Fibroblast of lung (primary cell): ENCODE measurements at regions not wholly inside any gene's neighbourhood (a gene's known extent, or its start where the extent isn't known, plus 50 kb on each side); places are given as distances from the start of the nearest gene placed in this dataset.

Source experiments
- CTCF ChIP-seq, 2 donors: IDR thresholded peaks in 1 of 2; conservative IDR thresholded peaks in 1 of 2; 1 replicate in 1 of 2; 2 replicates in 1 of 2; pipeline ENCODE4 v1.5.1; 2011 to 2012; ENCODE audit warnings: low read length in 2 of 2, control low read depth in 1 of 2, inconsistent platforms in 1 of 2, low read depth in 1 of 2, mild to moderate bottlenecking in 1 of 2
- EZH2 ChIP-seq: IDR thresholded peaks from 2 replicates; pipeline ENCODE4 v1.5.1; 2012; ENCODE audit warnings: low read length, control low read depth, mild to moderate bottlenecking; ENCODE audit errors: missing control alignments

- TF ChIP-seq CTCF (conservative IDR thresholded peaks at IDR 0.05 in 1 of 2, IDR thresholded peaks at IDR 0.05 in 1 of 2; ENCODE audit: low read depth in 1 of 2, low read length in 2 of 2) (no peak), EZH2 (no peak)
Measured at GRCh38 chr2:59171019-59171418, 929.9 kb upstream of the FANCL start.
